Superior temporal gyrus (tissue), 1 donor: ENCODE measurements at regions not wholly inside any gene's neighbourhood (a gene's known extent, or its start where the extent isn't known, plus 50 kb on each side); places are given as distances from the start of the nearest gene placed in this dataset.

Experiments used
- DNase-seq: peaks from one replicate; pipeline ENCODE4 v3.0.0-alpha.2; 2016; ENCODE audit errors: extremely low spot score

DNA sequence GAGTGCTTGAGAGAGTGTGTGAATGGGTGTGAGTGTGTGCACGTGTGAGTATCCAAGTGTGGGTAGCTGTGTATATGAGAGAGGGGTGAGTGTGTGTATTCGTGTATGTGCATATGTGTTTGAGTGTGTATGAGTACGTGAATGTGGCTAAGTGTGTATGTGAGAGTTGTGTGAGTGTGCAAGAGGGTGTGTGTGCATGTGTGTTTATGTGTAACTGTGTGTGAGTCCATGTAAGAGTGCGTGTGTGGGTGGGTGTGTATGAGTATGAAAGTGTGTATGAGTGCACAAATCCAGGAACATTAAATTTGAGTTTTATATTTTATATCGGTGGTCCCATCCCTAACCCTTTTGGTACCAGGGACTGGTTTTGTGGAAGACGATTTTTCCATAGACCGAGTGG, 156.4 kb downstream of the TENT4A start:
- no peak for DNase-seq

DNA sequence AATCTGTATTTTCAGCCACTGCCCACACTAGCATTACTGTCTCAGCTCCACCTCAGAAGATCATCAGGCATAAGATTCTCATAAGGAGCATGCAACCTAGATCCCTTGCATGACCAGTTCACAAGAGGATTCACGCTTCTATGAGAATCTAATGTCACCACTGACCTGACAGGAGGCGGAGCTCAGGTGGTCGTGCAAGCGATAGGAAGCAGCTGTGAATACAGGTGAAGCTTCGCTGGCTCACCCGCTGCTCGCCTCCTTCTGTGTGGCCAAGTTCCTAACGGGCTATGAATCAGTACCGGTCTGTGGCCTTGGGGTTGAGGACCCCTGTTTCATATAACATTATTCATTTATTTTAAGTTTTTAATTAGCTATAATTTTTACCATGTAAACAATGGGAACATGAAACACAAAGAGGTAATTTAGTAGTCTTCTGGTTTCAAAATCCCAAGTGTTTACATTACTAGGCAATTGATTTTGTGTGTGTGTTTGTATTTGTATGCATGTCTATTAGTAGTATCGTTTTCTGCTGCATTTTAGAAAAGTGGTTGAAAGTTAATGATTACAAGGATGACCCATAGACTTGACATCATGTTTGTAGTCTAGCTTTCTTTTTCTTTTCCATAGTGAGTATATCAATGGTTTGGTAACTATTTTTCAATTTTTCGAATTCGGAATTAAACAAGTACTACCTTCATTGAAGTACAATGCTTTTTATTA, 159.4 kb downstream of the TENT4A start:
- DNase-seq = no peak

DNA sequence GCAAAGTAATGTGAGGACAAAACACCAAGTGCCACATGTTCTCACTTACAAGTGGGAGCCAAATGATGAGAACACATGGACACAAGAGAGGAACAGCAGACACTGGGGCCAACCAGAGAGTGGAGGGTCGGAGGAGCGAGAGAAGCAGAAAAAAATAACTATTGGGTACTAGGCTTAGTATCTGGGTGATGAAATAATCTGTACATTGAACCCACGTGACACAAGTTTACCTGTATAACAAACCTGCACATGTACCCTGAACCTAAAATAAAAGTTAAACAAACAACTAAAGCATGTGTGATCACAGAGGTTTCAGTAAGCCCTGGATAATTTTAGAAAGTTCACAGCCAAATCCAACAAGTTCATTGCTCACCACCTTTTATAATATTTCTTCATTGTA, 160.1 kb downstream of the TENT4A start:
- DNase-seq = no peak

DNA sequence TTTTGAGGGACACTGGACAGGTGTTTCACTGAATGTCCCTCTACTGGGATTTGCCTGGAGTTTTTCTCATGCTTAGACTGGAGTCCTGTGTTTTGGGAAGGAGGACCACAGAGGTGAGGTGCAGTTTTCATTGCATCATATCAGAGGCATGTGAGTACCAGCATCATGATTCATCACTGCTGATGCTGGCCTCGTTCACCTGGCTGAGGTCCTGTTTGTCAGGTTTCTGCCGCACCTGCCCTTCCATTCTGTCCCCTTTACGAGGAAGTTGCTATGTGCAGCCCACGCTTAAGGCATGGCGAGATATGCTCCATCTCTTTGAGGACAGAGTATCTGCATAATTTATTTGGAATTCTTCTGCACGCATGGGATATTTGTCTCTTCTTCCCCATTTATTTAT, 162.1 kb downstream of the TENT4A start:
- no peak for DNase-seq

DNA sequence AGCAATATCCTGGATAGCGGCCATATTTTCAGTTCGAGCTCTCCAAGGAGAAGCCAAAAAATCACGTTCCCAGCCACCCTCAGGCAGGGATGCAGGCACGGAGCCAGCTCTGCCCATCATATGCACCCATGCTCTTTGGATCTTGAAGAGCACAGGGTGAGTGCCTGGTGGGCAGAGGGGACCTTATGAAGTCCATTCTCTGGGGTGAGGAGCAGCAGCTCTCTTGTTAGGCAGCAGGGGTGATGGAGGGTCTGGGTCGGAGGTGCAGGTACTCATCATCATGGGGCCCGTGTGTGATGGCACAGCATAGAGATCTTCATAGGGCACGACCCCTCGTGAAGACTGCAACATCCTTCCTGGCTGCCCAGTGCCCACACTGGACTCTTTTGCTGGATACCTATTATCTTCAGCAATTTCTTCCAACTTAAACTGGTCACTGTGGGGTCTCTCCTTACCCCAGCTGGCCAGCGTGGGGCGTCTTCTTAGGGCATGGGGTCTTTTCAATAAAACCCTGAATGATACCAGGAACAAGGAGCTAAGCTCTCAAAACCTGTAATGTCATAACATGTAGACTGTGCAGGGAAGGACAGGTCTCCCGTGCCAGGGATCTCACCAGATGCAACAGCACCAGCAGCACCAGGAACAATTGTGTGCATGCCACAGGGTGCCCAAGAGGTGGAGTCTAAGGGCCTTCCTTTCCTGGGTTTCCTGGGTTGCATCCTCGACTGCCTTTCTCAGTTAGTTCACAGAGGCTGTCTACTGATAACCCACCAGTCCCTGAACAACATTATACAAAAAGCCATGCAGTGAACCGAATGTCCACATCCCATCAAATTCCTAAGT, 165.0 kb downstream of the TENT4A start:
- no peak for DNase-seq

DNA sequence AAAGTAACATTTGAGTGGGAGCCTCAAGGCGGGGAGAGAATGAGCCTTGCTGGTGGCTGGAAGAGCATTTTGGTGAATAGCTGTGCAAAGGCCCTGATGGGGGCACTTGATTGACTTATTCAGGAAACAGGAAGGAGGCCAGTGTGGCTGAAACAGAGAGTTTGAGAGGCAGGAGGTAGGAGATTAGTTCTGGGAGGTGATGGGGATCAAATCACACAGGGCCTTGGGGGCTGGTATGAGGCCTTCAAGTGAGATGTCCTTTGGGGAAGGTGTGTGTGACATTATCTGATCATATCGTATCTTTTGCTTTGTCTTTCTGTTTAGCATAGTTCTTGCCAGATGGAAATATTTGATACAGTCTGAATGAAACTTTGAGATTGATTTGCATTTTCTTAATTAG, 172.3 kb downstream of the TENT4A start:
- DNase-seq = peak; percentile 2

DNA sequence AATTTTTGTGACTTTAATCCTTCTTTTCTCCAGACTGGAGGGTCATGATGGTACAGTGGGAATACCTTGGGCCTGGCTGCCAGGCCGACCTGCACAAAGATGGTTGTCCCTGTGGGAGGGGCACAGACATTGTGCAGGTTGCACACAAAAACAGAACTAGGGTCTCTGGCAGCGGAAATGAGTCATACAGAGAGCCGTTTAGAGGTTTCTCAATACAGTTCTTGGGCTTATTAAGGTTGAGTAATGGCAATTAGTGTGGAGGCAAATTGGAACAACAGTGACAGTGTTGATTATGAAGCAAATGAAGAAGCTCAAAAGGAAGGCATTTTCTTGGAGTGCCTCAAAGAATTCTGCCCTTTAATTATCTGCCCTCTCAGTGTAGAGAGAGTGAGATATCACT, 173.6 kb downstream of the TENT4A start:
- DNase-seq = no peak

DNA sequence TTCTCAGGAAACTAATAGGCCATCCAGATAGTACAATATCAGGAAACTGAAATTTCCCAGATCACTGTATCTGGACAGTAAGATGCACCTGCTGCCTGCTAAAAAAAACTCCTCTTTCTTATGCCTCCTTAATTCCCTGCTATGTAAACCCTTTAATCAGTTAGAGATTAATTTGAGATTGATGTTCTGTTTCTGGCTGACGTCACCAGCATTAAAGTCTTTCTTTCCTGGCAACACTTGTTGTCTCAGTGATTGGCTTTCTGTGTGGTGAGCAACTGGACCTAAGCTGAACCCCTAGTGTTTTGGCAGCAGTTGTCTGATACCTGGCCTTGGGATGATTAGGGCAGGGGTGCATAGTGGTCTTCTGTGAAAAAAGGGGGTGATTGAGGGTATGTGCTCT, 175.8 kb downstream of the TENT4A start:
- no peak for DNase-seq

DNA sequence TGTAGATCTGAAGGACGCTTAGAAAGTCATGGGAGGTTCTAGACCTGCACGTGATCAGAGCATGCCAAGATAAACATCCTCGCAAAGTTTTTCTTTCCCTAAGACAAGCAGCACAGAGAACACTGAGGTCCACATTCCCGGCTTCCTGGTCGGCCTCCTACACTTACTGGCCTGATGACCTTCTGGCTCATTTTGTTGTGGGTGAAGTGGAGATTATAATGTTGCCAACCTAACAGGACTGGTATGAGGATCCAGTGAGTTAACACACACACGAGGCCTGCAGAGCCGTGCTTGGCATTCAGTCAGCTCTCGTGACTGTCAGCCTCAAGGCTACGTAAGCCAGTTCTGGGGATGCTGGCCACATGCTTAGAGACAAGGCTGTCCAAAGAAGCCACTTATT, 186.0 kb downstream of the TENT4A start:
- DNase-seq = no peak

DNA sequence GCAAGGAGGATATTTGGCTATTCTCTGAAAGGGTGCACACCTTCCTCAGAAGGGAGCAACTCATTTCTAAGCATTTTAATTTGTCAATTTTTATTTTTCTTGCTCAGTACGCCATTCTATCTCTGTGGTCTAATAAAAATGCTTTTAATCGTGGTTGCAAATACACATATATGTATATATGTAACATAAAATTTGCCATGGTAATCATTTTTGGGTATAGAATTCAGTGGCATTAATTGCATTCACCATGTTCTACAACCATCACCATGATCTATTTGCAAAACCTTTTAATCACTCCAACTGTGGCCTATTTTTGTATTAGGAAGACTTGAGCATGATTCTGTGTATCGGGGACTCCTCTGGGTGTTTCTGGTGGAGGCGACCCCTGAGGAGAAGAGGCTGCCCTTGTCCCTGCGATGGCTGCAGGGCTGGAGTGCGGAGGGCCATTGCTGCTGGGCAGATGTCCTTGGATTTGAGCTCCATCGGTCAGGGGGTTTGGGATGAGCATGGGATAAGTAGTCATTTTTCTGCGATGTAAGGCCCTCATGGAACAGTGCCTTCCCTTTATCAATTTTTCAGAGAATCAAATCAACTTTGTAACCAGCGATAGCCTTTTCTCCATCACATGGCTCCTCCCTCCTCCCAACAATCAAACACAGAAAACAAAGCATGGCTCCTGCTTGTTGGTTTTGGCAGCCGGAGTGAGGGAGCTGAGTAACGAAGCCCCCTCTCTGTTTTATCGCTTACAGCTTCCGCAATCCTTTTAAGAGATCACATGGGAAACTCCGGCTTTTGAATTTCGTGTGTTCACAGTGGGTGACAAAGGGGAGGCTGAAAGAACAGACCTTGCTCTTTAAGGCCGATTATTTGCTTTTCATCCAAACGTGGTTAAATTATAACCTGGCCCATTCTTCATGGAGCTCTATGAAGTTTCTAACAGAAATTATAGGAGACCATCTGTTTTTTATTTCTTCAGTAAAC, 187.3 kb downstream of the TENT4A start:
- peak; percentile 2 for DNase-seq

DNA sequence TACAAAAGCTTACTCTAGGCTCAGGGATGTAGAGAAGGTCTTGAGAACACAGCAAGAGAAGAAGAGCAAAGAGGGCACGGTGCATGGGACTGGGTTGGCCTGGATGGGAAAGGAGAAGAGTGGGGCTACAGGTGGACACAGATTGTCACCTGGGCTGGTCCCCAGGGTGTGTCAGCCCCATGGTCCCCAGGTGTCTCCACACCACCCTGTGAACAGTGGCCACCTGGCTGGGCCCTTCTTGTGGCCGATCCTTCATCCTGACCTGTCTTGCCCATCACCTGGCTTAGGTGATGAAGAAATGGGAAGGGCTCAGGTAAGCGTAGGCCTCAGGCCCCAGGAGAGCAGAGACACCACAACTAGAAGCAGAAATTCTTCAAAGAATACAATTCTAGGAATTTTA, 188.9 kb downstream of the TENT4A start:
- peak; percentile 2 for DNase-seq

DNA sequence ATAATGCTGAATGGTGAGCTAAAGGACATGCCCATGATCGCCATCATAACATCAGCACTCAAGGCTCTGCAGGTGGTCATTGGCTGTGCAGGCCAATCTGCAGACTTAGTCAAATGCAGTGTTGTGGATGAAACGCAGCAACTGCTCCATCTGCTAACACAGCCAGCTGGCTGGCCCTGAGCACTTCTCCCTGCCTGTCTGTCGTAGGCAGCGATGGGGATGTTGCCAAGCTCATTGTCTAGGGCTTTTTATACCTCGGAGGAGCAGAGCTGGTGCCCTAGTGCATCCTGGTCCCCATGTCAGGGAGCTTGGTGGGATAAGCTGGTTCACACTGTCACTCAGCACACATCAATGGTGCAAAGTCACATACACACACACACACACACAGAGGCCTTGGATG, 189.4 kb downstream of the TENT4A start:
- peak; percentile 49 for DNase-seq

DNA sequence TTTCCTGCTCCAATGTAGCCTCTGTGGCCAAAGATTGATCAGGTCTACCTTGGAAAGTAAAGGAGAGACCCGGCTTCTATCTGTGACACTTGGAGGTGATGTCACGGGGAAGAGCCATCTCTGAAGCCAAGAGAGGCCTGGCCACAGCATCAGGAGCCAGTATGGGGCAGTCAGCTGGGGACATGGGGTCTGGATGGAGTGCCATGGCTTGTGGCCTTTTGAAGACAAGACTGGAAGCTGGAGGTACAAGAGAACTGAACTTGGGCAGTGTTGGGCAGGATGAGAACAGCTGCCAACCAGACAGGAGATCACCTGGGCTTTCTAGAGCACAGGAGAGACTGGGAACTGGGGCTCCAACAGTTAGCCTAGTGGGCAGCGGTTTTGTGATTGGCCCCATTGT, 190.7 kb downstream of the TENT4A start:
- DNase-seq = no peak

DNA sequence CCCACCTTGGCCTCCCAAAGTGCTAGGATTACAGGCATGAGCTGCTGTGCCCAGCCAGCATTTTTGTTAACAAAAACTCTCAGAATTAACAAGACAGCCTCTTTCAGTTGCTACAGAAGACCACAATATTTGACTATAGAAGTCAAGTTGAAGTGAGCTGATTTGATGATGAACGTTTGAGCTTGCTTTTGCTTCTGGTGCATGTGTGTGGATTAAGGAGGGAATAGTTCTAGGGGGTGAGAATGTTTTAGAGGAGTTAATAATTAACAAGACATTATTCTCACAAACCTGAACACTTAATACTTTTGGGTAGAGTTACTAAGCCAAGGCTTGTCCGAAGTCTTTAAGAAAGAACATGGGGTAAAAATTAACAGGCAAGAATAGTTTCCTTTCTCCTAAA, 191.6 kb downstream of the TENT4A start:
- DNase-seq = peak; percentile 5

DNA sequence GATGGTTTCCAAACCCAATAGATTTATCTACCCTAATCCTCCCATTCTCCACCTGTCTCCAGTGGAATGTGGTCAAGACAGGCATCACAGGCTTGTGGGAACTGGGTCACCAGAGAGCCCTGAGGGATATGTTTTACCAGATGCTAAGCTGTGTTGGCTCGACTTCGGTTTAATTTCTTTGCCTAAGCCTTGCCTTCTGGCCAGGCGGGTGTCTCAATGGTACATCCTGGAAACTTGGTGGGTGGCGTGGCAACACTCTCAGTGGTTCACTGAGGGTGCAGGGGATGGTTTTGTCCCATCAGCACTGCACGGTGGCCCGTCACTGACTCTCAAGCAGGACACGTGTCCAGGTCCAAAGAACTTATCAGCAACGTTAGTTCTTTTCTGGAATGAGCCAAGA, 192.2 kb downstream of the TENT4A start:
- peak; percentile 3 for DNase-seq

DNA sequence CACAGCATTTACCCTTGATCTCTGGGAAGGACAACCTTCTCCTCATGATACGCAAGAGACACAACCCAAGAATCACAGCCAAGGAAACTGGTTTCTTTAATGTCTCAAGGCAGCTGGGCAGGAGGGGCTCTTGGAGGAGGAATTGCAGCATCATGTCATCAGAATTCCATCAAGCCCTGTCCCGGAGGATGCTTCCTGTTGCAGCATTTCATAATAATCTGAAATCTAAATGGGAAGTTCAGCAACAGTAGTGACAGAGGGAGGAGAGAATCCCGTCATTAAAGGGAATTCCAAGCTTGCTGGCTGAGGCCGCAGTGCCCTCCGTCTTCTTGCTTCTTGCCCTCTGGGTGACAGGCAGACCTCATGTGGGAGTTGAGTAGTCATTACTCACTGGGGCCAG, 192.7 kb downstream of the TENT4A start:
- DNase-seq = peak; percentile 2

DNA sequence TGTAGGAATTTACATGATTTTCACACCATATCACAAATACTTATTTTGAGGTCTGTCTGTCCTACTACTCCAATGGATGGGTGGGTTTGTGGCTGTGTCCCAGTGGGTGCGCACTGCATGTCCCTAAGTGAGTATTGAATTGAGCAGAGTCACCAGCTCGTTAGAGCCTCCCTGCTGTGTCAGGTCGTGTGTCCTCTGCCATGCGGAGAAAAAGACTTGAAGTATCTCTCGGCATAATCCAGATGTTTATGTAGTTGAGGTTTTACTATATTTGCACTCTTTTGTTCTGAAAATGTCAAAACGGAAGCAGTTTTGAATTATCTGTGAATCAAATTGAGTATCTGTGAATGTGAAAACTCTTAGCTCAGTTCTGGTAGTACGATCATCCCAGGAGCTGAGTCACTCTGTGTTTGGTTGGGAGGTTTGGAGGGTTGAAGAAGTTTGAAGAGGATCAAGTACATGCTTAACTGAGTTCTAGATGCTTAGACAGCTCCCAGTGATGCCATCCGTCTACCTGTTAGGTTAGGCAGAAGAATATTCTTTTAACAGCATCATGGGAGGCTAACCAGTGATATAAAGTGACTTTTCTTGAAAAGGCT, 194.2 kb downstream of the TENT4A start:
- DNase-seq = no peak

DNA sequence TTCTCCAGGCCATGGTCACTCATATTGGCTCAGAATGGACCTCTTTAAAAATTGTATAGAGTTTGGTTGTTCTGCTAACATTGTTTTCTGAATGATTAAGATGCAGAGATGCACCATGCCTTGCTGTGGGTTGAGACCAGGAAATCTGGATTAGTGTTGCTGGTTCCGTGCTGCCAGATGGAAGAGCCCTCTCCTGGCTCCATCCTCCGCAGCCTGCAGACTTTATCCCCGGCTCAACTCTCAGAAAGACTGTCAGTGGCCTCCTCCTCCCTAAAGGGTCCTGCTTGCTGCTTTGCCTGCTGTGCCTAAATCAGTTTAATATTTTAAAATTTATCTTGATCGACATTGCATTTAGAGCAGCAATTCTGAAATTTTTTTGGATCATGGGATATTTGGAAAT, 196.7 kb downstream of the TENT4A start:
- no peak for DNase-seq

DNA sequence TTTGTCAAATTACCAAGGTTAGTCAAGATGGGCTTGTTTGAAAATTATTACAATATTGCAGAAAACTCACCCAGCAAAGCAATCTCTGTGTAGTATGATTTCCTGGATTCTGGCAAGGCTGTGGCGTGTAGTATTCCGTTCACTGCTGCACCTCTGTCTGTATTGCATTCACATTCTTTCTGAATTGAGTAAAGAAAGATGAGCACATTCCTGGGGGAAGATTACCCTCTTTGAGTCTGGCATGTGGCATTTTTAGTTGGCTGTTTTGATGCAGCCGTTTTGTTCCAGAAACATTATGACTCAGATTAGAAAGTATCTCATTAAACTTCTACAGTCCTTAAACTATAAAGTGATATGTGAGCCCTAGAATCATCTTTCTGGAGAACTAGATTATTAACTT, 197.7 kb downstream of the TENT4A start:
- DNase-seq = no peak

DNA sequence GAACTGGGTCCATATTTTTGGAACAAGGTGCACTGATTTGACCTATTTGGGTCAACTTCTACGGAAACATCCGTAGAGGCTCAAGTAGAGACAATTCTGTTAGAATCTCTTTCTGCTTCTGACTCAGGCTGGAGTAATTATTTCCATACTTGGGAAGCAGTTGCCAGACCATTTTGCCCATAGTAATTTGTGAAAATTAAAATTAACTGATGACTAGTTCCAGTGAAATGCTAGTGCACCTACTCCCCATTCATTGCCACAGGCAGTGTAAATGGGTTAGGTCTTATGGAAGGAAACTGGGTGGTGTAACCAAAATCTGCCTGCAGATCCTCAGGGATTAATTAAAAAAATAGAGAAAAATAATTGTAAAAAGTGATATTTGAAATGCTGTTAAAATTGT, 201.1 kb downstream of the TENT4A start:
- DNase-seq = no peak

DNA sequence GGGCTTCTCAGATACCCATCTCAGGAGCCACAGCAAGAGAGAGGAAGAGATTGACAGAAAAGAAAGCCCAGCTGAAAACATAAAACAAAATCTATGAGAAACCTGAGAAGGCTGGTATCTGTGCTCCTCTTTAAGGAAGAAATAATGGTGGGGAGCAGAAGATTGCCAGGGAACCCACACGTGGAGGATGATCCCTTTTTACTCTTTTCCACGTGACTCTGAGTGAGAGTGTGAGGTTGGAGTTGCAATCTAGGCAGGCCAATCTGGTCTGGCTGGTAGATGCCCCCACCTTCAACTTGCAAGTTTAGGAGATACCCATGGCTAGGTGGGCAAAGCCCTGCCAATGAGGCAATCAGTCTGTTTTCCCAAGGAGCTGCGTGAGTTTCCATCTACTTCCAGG, 202.3 kb downstream of the TENT4A start:
- no peak for DNase-seq

DNA sequence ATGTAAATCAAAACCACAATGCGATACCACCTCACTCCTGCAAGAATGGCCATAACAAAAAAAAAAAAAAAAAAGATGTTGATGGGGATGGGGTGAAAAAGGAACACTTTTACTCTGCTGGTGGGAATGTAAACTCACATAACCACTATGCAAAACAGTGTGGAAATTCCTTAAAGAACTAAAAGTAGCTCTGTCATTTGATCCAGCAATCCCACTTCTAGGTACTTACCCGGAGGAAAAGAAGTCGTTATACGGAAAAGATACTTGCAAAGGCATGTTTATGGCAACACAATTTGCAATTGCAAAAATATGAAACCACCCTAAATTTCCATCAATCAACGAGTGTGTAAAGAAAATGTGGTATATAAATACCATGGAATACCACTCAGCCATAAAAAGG, 205.0 kb downstream of the TENT4A start:
- no peak for DNase-seq
